ENCODE measurements at regions not wholly inside any gene's neighbourhood (a gene's known extent, or its start where the extent isn't known, plus 50 kb on each side); places are given as distances from the start of the nearest gene placed in this dataset.

DNA sequence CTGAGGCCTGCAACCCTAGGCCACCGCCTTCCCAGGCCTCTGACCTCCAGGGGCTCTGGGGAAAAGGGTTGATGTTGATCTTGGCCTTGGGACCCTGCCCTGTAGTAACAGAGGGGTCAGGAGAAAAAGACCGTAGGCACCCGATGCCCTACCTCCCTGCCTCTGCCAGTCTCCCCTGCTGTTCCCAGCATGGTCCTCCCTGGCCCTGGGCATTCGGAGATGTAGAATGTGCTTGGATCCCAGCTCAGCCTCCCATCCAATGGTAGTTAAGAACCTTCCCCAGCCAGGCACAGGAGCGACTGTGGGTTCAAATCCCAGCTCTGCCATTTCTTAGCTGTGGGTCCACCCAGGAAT lies 72.0 kb upstream of the TARDBP start:
- TF ChIP-seq, protein P1, sequence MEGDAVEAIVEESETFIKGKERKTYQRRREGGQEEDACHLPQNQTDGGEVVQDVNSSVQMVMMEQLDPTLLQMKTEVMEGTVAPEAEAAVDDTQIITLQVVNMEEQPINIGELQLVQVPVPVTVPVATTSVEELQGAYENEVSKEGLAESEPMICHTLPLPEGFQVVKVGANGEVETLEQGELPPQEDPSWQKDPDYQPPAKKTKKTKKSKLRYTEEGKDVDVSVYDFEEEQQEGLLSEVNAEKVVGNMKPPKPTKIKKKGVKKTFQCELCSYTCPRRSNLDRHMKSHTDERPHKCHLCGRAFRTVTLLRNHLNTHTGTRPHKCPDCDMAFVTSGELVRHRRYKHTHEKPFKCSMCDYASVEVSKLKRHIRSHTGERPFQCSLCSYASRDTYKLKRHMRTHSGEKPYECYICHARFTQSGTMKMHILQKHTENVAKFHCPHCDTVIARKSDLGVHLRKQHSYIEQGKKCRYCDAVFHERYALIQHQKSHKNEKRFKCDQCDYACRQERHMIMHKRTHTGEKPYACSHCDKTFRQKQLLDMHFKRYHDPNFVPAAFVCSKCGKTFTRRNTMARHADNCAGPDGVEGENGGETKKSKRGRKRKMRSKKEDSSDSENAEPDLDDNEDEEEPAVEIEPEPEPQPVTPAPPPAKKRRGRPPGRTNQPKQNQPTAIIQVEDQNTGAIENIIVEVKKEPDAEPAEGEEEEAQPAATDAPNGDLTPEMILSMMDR (IDR thresholded peaks at IDR 0.05; ENCODE audit: low read depth, low read length) = no peak
- TF ChIP-seq, protein P2, sequence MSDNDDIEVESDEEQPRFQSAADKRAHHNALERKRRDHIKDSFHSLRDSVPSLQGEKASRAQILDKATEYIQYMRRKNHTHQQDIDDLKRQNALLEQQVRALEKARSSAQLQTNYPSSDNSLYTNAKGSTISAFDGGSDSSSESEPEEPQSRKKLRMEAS (IDR thresholded peaks at IDR 0.05; ENCODE audit: low read depth, low read length) = no peak

Measured in NB4 (cell line).